ENCODE measurements at regions not wholly inside any gene's neighbourhood (a gene's known extent, or its start where the extent isn't known, plus 50 kb on each side); places are given as distances from the start of the nearest gene placed in this dataset.
"Not testable (repeated sequence)": the region's sequence is repeated elsewhere in the genome, so short reads cannot be mapped to it uniquely, and the experiment has no call there.

DNA sequence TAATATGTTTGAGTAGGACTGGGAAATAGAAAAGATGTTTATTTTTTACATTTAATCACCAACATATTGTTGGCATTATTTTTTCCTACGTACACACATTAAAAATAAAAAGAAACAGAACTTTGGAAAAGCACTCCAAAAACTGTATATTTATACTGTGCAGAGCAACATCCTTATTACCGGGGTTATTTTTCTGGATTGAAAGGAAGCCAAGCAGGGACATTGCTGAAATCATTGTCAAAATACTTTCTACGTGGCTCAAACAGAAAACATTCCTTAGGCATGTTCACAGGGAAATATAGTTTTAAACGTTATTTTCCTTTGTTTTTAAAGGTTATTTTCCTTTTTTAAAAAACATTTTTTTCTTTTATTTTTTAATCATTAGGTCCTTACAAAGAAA, 315.0 kb upstream of the SMIM21 start:
- DNase-seq = no peak
- Mint-ChIP-seq H3K4me1 (ENCODE audit: low read depth) (no peaks in the 10 kb centered on the region), H3K9me3 (no peaks in the 10 kb centered on the region), H3K27me3 (peaks cover 1% of the 10 kb centered on the region), H3K36me3 (no peaks in the 10 kb centered on the region), H3K4me3 (no peak overlapping the region), H3K27ac (no peak overlapping the region)
- ChIA-PET CTCF (no interaction called here), POLR2A (no interaction called here)
- intact Hi-C loops (cut with micrococcal nuclease) = loop anchor here (10.0 kb wide), 1 partner anchor 1658 kb away; no protein-coding TSS in a partner anchor

DNA sequence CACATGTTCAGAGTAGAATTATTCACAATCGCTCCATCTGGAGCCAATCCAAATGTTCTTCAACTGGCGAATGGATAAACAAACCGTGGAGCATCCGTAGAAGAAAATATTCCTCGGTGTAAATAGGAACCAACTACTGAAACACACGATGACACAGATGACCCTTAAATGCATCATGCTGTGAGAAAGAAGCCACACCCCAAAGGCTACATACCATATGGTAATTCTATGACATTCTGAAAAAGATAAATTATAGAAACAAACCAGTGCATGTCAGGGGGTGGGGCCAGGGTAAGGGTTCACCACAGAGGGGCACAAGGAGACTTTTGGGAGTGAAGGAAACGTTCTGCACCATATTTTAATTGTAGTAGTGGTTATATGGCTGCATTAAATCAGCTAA, 312.2 kb upstream of the SMIM21 start:
- POLR2A ChIA-PET = no interaction called here
- intact Hi-C loops (cut with micrococcal nuclease) = loop anchor here (10.0 kb wide), 1 partner anchor 1655 kb away; no protein-coding TSS in a partner anchor
- DNase-seq = no peak
- no peaks in the 10 kb centered on the region for H3K4me1 Mint-ChIP-seq (ENCODE audit: low read depth)
- H3K4me3 Mint-ChIP-seq = no peak overlapping the region
- peaks cover 1% of the 10 kb centered on the region for H3K27me3 Mint-ChIP-seq
- no peaks in the 10 kb centered on the region for H3K36me3 Mint-ChIP-seq
- H3K27ac Mint-ChIP-seq = no peak overlapping the region
- CTCF ChIA-PET = no interaction called here
- peaks cover 11% of the 10 kb centered on the region for H3K9me3 Mint-ChIP-seq

DNA sequence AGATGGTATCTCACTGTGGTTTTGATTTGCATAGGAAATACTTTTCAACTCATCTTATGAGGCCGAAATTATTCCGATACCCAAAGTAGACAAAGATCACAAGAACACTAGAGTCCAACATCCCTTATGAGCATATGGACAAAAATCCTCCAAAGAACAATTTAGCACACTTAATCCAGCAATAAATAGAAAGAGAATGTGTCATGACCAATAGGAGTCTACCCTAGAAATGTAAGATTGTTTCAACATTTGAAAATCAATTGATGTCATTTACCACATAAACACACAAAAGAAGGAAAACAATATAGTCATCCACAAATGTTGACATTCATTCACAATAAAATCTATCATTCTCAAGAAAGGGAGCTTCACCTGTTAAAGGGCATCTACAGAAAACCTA, 307.8 kb upstream of the SMIM21 start:
- H3K4me1 Mint-ChIP-seq (ENCODE audit: low read depth) = no peaks in the 10 kb centered on the region
- POLR2A ChIA-PET = no interaction called here
- H3K36me3 Mint-ChIP-seq = no peaks in the 10 kb centered on the region
- H3K9me3 Mint-ChIP-seq = peaks cover 11% of the 10 kb centered on the region
- no peak for DNase-seq
- intact Hi-C loops (cut with micrococcal nuclease) = no loop called here
- CTCF ChIA-PET = no interaction called here
- peaks cover 6% of the 10 kb centered on the region for H3K27me3 Mint-ChIP-seq
- H3K27ac Mint-ChIP-seq = no peak overlapping the region
- no peak overlapping the region for H3K4me3 Mint-ChIP-seq

DNA sequence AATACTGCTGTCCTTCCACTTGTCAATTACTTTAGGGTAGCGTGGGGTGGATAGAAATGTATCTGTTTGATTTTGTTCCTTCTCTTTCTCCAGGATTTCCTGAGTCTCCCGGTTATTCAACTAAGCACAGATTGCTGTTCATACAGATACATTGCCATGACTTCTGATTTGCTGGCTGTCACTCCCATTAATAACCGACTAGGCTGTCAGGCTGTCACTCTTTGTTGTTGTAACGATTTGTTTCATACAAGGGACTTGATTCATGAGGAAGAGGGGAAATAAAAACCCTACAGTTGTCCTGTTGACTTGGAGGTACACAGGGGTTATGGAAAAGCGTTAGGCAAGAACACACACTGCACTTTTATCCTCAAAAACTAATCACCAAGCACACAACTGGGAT, 302.7 kb upstream of the SMIM21 start:
- no peaks in the 10 kb centered on the region for H3K36me3 Mint-ChIP-seq
- ChIA-PET POLR2A (interaction anchor here (0.6 kb wide), 1 partner anchor 786 kb away, joined by 4 read pairs; no protein-coding TSS in a partner anchor), CTCF (no interaction called here)
- peaks cover 2% of the 10 kb centered on the region for H3K9me3 Mint-ChIP-seq
- DNase-seq = no peak
- H3K27me3 Mint-ChIP-seq = peaks cover 27% of the 10 kb centered on the region
- H3K27ac Mint-ChIP-seq = no peak overlapping the region
- no peak overlapping the region for H3K4me3 Mint-ChIP-seq
- intact Hi-C loops (cut with micrococcal nuclease) = no loop called here
- H3K4me1 Mint-ChIP-seq (ENCODE audit: low read depth) = no peaks in the 10 kb centered on the region

DNA sequence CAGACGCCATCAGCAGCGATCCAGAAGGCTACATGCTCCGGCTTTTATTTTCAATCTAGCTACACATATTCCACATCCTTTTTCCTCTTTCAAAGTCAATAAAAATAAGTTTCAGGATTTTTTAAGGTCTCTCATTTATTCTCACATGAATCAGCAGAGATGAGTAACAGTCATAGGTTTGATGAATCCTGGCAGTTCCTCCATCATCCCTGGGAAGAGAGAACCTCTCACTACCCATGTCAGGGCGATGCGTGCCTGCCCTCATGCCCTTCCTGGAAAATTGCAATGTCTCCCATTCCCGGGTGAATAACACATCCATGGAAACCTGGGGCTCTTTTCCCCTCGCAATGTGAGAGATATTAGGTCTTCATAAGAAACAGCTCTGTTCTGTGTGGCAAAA, 301.1 kb upstream of the SMIM21 start:
- POLR2A ChIA-PET = no interaction called here
- Mint-ChIP-seq H3K4me3 (no peak overlapping the region), H3K36me3 (no peaks in the 10 kb centered on the region), H3K4me1 (ENCODE audit: low read depth) (no peaks in the 10 kb centered on the region), H3K27me3 (peaks cover 30% of the 10 kb centered on the region), H3K27ac (no peak overlapping the region), H3K9me3 (no peaks in the 10 kb centered on the region)
- CTCF ChIA-PET = interaction anchor here (0.8 kb wide), 1 partner anchor 86 kb away, joined by 3 read pairs; no protein-coding TSS in a partner anchor
- intact Hi-C loops (cut with micrococcal nuclease) = no loop called here
- no peak for DNase-seq

DNA sequence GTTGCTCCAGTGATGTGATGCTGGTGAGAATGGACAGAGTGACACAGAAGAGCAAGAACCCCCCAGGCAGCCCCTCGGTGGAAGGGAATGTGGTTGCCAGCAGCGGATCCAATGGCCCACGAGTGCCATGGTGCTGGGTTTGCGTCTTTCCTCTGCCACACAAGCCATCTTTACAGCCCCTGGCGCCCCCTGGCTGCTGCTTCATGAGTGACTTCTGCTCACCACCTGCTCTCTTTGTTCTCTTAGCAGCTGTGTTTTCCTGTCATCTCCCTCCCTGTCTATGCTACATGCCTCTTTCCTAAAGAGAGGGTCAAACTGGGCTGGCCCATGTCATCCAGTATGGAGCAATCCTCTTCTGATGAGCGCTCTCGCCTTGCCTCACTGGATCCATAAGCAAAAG, 300.0 kb upstream of the SMIM21 start:
- Mint-ChIP-seq H3K4me1 (ENCODE audit: low read depth) (no peaks in the 10 kb centered on the region), H3K4me3 (no peak overlapping the region), H3K9me3 (no peaks in the 10 kb centered on the region), H3K27ac (no peak overlapping the region), H3K36me3 (no peaks in the 10 kb centered on the region), H3K27me3 (peaks cover 33% of the 10 kb centered on the region)
- intact Hi-C loops (cut with micrococcal nuclease) = loop anchor here (2.0 kb wide), 1 partner anchor 1075 kb away; no protein-coding TSS in a partner anchor
- DNase-seq = peak; percentile 52
- ChIA-PET POLR2A (no interaction called here), CTCF (interaction anchor here (0.6 to 1.1 kb wide), 3 partner anchors 13 to 1074 kb away, joined by 3 to 4 read pairs (median 3); no protein-coding TSS in a partner anchor)

DNA sequence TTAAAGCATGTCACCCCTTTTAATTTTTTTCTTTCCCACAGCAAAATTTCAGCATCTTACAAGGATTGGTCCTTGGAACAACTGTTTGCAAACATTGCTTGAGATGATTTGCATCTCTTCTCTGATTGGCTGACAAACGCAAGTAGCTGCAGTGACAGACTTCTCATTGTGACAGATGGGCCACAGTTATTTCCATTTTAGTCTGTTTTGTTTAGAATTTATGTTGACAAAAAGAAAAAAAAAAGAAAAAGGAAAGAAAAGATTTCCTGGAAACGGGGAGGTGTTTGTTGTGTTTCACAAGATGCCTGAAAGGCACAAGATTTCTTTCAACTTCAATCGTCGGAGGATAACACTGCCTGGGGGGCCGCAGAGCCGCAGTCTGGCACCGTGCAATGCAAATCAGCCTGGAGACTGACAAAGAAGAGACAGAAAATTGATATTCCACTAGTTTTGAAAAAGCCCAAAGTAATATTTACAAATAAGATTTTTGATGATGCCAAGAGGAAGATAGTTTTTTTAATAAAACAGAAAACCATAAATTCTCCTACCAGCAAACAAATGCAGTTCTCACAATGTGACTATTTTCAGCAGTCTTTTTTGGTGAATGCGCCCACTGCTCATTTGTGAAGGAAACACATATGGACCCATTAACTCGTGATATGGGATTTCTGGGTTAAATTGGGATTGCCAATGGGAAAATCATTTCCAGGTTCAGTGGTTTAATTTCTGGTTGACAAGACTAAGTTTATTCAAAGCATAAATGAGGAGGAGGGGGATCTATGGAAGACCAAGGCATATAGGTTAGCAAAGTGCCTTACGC, 296.2 kb upstream of the SMIM21 start:
- no peak for DNase-seq
- no peak overlapping the region for H3K27ac Mint-ChIP-seq
- intact Hi-C loops (cut with micrococcal nuclease) = no loop called here
- peaks cover 19% of the 10 kb centered on the region for H3K27me3 Mint-ChIP-seq
- peaks cover 9% of the 10 kb centered on the region for H3K9me3 Mint-ChIP-seq
- no peaks in the 10 kb centered on the region for H3K4me1 Mint-ChIP-seq (ENCODE audit: low read depth)
- no peaks in the 10 kb centered on the region for H3K36me3 Mint-ChIP-seq
- CTCF ChIA-PET = no interaction called here
- POLR2A ChIA-PET = no interaction called here
- no peak overlapping the region for H3K4me3 Mint-ChIP-seq

DNA sequence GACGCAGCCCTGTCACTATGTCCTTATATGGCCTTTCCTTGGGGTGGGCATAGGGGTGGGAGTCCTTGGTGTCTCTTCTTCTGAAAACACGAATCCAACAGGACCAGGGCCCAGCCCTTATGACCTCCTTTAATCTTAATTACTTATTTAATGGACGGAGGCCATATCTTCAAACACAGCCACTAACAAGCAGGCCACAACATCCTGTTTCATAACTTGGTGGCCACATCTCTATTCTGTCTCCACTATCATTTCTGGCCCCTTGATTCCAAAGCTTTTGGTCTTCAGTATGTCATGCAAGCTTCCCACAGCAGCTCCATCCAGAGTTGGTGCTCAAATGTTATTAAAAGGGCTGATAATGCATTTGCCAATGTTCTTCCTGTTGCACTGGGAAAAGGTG, 287.3 kb upstream of the SMIM21 start:
- H3K27me3 Mint-ChIP-seq = no peaks in the 10 kb centered on the region
- intact Hi-C loops (cut with micrococcal nuclease) = no loop called here
- no peak overlapping the region for H3K4me3 Mint-ChIP-seq
- ChIA-PET POLR2A (no interaction called here), CTCF (interaction anchor here (1.1 kb wide), 1 partner anchor 13 kb away, joined by 3 read pairs; no protein-coding TSS in a partner anchor)
- no peak overlapping the region for H3K27ac Mint-ChIP-seq
- DNase-seq = no peak
- H3K9me3 Mint-ChIP-seq = peaks cover 5% of the 10 kb centered on the region
- no peaks in the 10 kb centered on the region for H3K36me3 Mint-ChIP-seq
- H3K4me1 Mint-ChIP-seq (ENCODE audit: low read depth) = no peaks in the 10 kb centered on the region

DNA sequence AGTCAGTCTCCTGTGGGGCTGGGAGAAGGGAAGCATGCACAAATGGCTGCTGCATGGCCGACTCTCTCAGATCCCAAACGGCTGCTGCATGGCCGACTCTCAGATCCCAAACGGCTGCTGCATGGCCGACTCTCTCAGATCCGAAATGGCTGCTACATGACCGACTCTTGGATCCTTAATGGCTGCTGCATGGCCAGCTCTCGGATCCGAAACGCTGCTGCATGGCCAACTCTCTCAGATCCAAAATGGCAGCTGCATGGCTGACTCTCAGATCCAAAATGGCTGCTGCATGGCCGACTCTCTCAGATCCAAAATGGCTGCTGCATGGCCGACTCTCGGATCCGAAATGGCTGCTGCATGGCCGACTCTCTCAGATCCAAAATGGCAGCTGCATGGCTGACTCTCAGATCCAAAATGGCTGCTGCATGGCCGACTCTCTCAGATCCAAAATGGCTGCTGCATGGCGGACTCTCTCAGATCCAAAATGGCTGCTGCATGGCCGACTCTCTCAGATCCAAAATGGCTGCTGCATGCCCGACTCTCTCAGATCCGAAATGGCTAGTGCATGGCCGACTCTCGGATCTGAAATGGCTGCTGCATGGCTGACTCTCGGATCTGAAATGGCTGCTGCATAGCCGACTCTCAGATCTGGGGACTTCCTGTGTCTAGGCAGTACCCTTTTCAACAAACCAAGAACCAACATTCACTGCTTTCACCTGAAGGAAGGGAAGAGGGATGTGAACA, 284.8 kb upstream of the SMIM21 start:
- H3K27me3 Mint-ChIP-seq; H3K4me3 Mint-ChIP-seq; H3K27ac Mint-ChIP-seq; CTCF ChIA-PET; H3K36me3 Mint-ChIP-seq; intact Hi-C loops (cut with micrococcal nuclease); H3K9me3 Mint-ChIP-seq; DNase-seq; H3K4me1 Mint-ChIP-seq (ENCODE audit: low read depth); POLR2A ChIA-PET: not testable (repeated sequence)

DNA sequence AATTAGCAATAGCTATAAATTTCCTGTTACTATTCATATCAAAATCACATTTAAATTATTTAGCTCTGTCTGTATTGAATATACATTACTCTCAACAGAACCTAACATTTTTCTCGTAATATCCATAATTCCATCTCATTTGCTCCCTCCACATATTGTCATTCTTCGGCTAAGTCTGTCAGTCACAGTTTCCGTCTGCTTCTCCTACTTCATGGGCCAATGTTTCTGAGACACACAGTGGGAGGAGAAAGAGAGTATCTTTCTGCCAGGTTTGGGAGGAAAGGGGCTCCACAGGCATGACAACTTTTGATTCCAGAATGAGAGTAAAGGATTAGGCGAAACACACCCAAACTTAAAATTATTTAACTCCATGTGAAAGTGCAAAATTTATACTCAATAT, 273.1 kb upstream of the SMIM21 start:
- ChIA-PET CTCF (no interaction called here), POLR2A (no interaction called here)
- Mint-ChIP-seq H3K27ac (no peak overlapping the region), H3K36me3 (no peaks in the 10 kb centered on the region), H3K4me1 (ENCODE audit: low read depth) (no peaks in the 10 kb centered on the region), H3K27me3 (peaks cover 2% of the 10 kb centered on the region), H3K9me3 (peaks cover 7% of the 10 kb centered on the region), H3K4me3 (no peak overlapping the region)
- DNase-seq = no peak
- intact Hi-C loops (cut with micrococcal nuclease) = no loop called here

DNA sequence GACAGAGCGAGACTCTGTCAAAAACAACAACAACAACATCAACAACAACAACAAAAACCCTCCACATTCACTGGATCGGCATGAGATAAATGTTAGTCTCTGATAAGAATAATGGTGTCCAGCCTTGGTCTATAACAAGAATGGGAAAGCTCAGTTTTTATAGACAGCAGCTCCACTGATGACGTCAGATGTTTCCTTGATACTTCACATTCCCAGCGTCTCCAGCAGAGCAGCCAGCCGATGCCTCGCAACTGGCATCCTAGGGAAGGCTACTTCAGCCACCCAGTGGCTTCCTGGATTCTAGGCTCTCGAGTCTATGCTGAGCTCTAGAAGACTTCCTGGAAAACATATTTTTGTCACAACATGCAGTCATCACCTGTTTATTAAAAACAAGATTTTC, 271.4 kb upstream of the SMIM21 start:
- H3K4me3 Mint-ChIP-seq = no peak overlapping the region
- H3K4me1 Mint-ChIP-seq (ENCODE audit: low read depth) = no peaks in the 10 kb centered on the region
- CTCF ChIA-PET = no interaction called here

DNA sequence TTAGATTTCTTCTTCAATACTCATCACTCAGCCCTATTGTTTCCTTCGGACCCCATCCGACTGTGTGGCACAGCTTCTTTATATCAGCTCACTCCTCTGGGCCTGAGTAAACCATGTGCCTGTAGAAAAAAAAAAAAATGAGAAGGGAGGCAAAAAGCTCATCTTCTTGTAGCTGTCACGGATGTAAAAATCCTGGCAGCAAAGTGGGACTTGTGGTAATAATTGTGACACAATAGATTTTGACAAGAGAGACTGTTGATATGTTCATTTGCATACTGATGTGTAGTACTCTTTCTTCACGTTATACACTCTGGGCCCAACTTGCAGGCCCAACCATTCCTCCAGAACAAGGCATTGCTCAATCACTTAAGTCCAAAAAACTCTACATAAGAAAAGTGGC, 270.0 kb upstream of the SMIM21 start:
- Mint-ChIP-seq H3K27me3 (no peaks in the 10 kb centered on the region), H3K27ac (no peak overlapping the region)

More for the DNA sequence above, 271.4 kb upstream of the SMIM21 start:
- Mint-ChIP-seq H3K9me3 (peaks cover 7% of the 10 kb centered on the region), H3K27me3 (peaks cover 2% of the 10 kb centered on the region), H3K36me3 (no peaks in the 10 kb centered on the region), H3K27ac (no peak overlapping the region)
- POLR2A ChIA-PET = no interaction called here
- intact Hi-C loops (cut with micrococcal nuclease) = no loop called here
- DNase-seq = no peak

More for the DNA sequence above, 270.0 kb upstream of the SMIM21 start:
- Mint-ChIP-seq H3K9me3 (peaks cover 3% of the 10 kb centered on the region), H3K4me1 (ENCODE audit: low read depth) (no peaks in the 10 kb centered on the region), H3K36me3 (no peaks in the 10 kb centered on the region), H3K4me3 (no peak overlapping the region)
- intact Hi-C loops (cut with micrococcal nuclease) = no loop called here
- DNase-seq = no peak
- CTCF ChIA-PET = no interaction called here
- POLR2A ChIA-PET = no interaction called here
